Kidney (tissue), 13 donors: ENCODE measurements at regions not wholly inside any gene's neighbourhood (a gene's known extent, or its start where the extent isn't known, plus 50 kb on each side); places are given as distances from the start of the nearest gene placed in this dataset.
A peak's percentile ranks its signal among the peaks of the same experiment; 100 is the strongest.

Source experiments
- DNase-seq, 5 donors: peaks; one replicate each; pipeline ENCODE4 v3.0.0-alpha.2; 2013 to 2020
- FAIRE-seq: peaks from 2 replicates; lab custom pipeline; 2012; peaks lifted over from hg19 to GRCh38; lab: Jason Lieb, UNC
- H3K27ac ChIP-seq, 2 donors: one replicate each; pipeline ENCODE4 v1.7.0; 2013; ENCODE audit warnings: low read depth in 2 of 2, low read length in 2 of 2, inconsistent platforms in 1 of 2
- H3K27me3 ChIP-seq: one replicate; pipeline ENCODE4 v1.7.1; 2013; ENCODE audit warnings: low read length, inconsistent platforms; ENCODE audit not compliant: control insufficient read depth, insufficient read depth
- H3K36me3 ChIP-seq, 3 donors: one replicate each; pipeline versions ENCODE4 v1.7.0 to v1.7.1; 2013; ENCODE audit warnings: low read length in 3 of 3, control low read depth in 1 of 3, inconsistent platforms in 1 of 3; ENCODE audit not compliant: insufficient read depth in 3 of 3, control insufficient read depth in 2 of 3
- H3K4me1 ChIP-seq, 3 donors: one replicate each; pipeline versions ENCODE4 v1.7.0 to v1.7.1; 2013; ENCODE audit warnings: low read length in 3 of 3, inconsistent platforms in 1 of 3, low read depth in 1 of 3; ENCODE audit not compliant: control insufficient read depth in 2 of 3, insufficient read depth in 2 of 3
- H3K4me3 ChIP-seq, 3 donors: one replicate each; pipeline versions ENCODE4 v1.7.0 to v1.8.1; 2013; ENCODE audit warnings: low read length in 3 of 3, control low read depth in 1 of 3, inconsistent platforms in 1 of 3
- H3K9ac ChIP-seq, 3 donors: one replicate each; pipeline versions ENCODE4 v1.7.0 to v1.7.1; 2013; ENCODE audit warnings: low read length in 3 of 3, control low read depth in 1 of 3, inconsistent platforms in 1 of 3
- H3K9me3 ChIP-seq, 3 donors: one replicate each; pipeline versions ENCODE4 v1.7.0 to v1.7.1; 2013; ENCODE audit warnings: low read length in 3 of 3, control low read depth in 1 of 3, inconsistent platforms in 1 of 3; ENCODE audit not compliant: control insufficient read depth in 2 of 3, insufficient read depth in 1 of 3
- CTCF ChIP-seq: IDR thresholded peaks from 3 replicates; pipeline ENCODE4 v1.5.1; 2012; ENCODE audit warnings: mild to moderate bottlenecking, moderate library complexity, borderline replicate concordance; ENCODE audit not compliant: insufficient read depth; ENCODE audit errors: extremely low read depth
- intact Hi-C: fragments of 100-400 bp; cut with DNase I; formaldehyde crosslinking; loops from one replicate; pipeline ENCODE4 v1.11.1; 2022
- donor health status: control.
- donor health status: control.
- donor health status: control.
- donor health status: control.
- donor health status: control.
- donor health status: DM: yes; HTN: yes; CAD: no.
- donor health status: Normal renal cell carcinoma (clear cell type).

- DNase-seq (peak in 2 of 5 donors; percentile 1 to 24), FAIRE-seq (no peak)
- intact Hi-C loops: no loop called here
- Histone ChIP-seq H3K27me3 (no peaks in the 10 kb centered on the region), H3K36me3 (no peaks in the 10 kb centered on the region), H3K9me3 (no peaks in the 10 kb centered on the region), H3K9ac (no peak overlapping the region), H3K27ac (no peak overlapping the region), H3K4me1 (peaks cover 0 to 5% (median 0%) of the 10 kb centered on the region in 3 donors), H3K4me3 (no peak overlapping the region)
- TF ChIP-seq CTCF: no peak
These were observed 709.7 kb upstream of the LRRC4C start for GRCh38 chr11:42169191-42169590.

- no peaks in the 10 kb centered on the region for H3K9me3 ChIP-seq
- H3K36me3 ChIP-seq: no peaks in the 10 kb centered on the region
- no peak overlapping the region for H3K9ac ChIP-seq
- FAIRE-seq (no peak), DNase-seq (peak in 1 of 5 donors; percentile 3)
- no peak for TF ChIP-seq CTCF
- H3K4me1 ChIP-seq: peaks cover 0 to 5% (median 0%) of the 10 kb centered on the region in 3 donors
- no peak overlapping the region for H3K4me3 ChIP-seq
- H3K27me3 ChIP-seq: no peaks in the 10 kb centered on the region
- intact Hi-C loops: no loop called here
- no peak overlapping the region for H3K27ac ChIP-seq
These were observed 711.1 kb upstream of the LRRC4C start for GRCh38 chr11:42170601-42171000.

DNA sequence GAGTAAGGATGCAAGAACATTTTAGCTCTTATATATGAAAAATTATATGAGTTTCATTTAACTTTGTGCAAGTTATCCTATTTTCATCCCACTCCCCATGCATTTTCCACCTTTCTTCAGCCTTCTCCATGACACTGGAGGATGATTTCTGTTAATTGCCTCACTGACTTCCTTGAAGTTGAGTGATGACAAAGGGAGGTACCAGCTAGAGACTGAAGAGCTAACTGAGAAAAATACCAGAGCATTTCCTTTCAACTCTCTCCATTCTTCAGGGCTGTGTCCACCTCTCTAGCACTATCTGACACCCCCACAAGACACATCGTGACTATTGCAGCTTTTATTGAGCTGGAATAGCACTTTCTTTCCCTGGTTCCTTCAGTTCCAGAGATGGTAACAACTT lies 711.6 kb upstream of the LRRC4C start:
- no peak overlapping the region for H3K9ac ChIP-seq
- no peaks in the 10 kb centered on the region for H3K27me3 ChIP-seq
- DNase-seq: no peak
- no peaks in the 10 kb centered on the region for H3K36me3 ChIP-seq
- H3K4me3 ChIP-seq: no peak overlapping the region
- intact Hi-C loops: no loop called here
- H3K9me3 ChIP-seq: no peaks in the 10 kb centered on the region
- no peak for FAIRE-seq
- peaks cover 0 to 5% (median 0%) of the 10 kb centered on the region in 3 donors for H3K4me1 ChIP-seq
- H3K27ac ChIP-seq: no peak overlapping the region
- TF ChIP-seq CTCF: no peak

GRCh38 chr11:42172441-42172840 lies 713.0 kb upstream of the LRRC4C start:
- peaks cover 0 to 5% (median 0%) of the 10 kb centered on the region in 3 donors for H3K4me1 ChIP-seq
- no peak for FAIRE-seq
- intact Hi-C loops: no loop called here
- no peak overlapping the region for H3K9ac ChIP-seq
- DNase-seq: no peak
- no peak overlapping the region for H3K27ac ChIP-seq
- no peak overlapping the region for H3K4me3 ChIP-seq
- no peaks in the 10 kb centered on the region for H3K9me3 ChIP-seq
- H3K27me3 ChIP-seq: no peaks in the 10 kb centered on the region
- H3K36me3 ChIP-seq: no peaks in the 10 kb centered on the region
- no peak for TF ChIP-seq CTCF
